ENCODE measurements at regions not wholly inside any gene's neighbourhood (a gene's known extent, or its start where the extent isn't known, plus 50 kb on each side); places are given as distances from the start of the nearest gene placed in this dataset.
"Not testable (repeated sequence)": the region's sequence is repeated elsewhere in the genome, so short reads cannot be mapped to it uniquely, and the experiment has no call there.

DNA sequence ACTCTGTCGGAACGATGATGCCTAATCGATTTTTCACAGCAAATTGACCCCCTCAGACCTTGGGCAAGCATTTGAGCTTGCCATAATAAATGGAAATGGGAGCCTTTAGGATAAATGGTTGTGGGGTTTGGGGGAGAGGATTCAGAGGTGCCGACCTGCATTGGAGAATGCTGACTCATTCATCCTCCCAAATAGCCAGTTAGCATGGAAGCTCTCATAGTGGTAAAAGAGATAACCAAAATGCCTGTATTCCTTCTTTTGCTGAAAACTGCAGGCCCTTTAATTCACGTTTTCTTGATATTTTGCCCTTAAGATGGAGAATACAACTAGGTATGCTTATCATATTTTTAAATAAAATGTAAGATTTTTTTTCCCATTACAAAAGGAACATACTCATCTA, 392.6 kb upstream of the DEPDC1 start:
- no peak for DNase-seq

DNA sequence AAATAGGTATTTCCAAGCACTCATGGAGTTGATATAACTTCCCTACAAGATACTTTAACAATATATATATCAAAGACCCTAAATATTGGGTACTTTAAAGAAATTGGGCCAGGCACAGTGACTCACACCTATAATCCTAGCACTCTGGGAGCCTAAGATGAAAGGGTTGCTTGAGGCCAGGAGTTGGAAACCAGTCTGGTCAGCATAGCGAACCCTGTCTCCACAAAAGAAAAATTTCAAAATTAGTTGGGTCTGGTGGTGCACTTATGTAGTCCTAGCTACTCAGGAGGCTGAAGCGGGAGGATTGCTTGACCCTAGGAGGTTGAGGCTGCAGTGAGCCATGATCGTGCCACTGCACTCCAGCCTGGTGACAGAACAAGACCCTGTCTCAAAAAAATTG, 393.9 kb upstream of the DEPDC1 start:
- no peak for DNase-seq

GRCh38 chr1:68904477-68904876, 407.6 kb upstream of the DEPDC1 start:
- no peak for DNase-seq

GRCh38 chr1:68906431-68906830, 409.5 kb upstream of the DEPDC1 start:
- DNase-seq: no peak

DNA sequence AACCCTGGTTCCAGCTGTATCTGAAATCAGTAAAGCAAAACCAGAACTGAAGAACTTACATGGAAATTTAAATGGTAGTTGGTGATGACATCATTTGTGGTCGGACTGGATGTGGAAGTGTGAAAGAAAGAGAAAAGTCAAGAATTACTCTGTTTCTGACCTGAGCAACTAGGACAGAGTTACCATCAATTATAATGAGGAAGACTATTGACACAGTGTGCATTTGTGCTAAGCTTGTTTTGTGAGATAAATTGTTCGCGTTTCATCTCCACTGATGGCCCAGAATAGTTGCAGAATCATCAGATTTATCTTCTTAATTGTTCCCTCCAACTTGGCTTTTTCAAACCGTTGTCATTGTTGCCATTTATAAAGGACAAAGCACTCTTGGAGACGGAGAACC, 410.6 kb upstream of the DEPDC1 start:
- DNase-seq: no peak

DNA sequence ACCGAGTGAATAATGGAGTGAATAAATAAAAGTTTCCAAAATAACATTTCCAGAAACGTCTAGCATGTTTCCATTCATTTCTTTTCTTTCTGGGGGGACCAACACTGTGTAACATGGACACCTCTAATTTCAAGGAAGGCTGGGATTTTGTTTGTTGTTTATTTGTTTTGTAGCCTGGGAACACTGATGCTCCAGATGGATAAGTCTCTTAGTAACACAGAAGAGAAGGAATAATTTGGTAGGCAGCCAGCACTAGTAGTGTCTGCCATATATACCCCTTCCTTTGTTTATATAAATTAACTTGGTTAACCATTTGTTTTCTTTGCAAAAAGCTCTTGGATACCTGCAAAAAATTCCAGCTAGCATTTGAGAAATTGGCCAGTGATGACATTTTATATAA, 411.4 kb upstream of the DEPDC1 start:
- no peak for DNase-seq

GRCh38 chr1:68916221-68916902, 419.5 kb upstream of the DEPDC1 start:
- DNase-seq: no peak

DNA sequence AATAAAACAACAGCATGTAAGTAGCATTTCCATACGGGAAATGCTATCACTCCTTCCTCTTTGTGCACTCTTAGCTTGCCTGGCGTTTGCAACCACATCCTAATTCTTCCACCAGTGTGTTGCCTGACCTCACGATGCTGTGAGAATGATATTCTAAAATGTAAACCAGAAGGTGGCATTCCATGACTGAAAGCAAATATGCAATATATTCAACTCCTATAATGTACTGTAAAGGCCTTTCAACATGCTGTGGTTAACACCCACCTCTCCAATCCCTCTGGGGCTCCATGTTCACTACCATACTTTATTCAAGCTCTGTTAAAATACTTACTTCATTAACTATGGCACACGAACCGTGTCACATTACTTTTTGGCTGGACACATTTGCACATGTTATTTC, 420.6 kb upstream of the DEPDC1 start:
- DNase-seq: no peak

- no peak for DNase-seq
Measured at GRCh38 chr1:68918563-68918962, 421.7 kb upstream of the DEPDC1 start.

DNA sequence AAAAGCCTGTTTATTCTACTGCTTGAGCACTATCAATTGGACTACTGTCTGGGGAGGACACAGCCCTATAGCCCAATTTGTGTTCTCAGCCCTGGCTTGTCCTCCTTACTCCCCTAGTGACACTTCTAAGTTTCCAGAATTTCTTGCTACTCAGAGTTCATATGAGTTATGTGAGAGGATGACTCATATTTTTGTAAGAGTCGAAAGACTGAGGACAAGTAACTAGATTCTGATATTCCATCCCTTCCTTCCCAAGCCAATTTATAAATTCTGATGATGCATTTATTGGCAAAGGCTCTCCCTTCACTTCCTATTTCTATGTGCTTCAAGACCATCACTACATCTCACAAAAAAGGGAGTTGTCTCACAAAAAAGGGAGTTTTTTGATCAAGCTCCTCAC, 422.2 kb upstream of the DEPDC1 start:
- no peak for DNase-seq

DNA sequence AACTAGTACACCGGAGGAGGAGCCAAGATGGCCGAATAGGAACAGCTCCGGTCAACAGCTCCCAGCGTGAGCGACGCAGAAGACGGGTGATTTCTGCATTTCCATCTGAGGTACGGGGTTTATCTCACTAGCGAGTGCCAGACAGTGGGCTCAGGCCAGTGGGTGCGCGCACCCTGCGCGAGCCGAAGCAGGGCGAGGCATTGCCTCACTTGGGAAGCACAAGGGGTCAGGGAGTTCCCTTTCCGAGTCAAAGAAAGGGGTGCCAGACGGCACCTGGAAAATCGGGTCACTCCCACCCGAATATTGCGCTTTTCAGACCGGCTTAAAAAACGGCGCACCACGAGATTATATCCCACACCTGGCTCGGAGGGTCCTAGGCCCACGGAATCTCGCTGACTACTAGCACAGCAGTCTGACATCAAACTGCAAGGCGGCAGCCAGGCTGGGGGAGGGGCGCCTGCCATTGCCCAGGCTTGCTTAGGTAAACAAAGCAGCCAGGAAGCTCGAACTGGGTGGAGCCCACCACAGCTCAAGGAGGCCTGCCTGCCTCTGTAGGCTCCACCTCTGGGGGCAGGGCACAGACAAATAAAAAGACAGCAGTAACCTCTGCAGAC, 426.7 kb upstream of the DEPDC1 start:
- DNase-seq: not testable (repeated sequence)

GRCh38 chr1:68930101-68930500, 433.2 kb upstream of the DEPDC1 start:
- DNase-seq: no peak

GRCh38 chr1:68936530-68936929, 439.6 kb upstream of the DEPDC1 start:
- no peak for DNase-seq

GRCh38 chr1:68938051-68938666, 441.3 kb upstream of the DEPDC1 start:
- no peak for DNase-seq

DNA sequence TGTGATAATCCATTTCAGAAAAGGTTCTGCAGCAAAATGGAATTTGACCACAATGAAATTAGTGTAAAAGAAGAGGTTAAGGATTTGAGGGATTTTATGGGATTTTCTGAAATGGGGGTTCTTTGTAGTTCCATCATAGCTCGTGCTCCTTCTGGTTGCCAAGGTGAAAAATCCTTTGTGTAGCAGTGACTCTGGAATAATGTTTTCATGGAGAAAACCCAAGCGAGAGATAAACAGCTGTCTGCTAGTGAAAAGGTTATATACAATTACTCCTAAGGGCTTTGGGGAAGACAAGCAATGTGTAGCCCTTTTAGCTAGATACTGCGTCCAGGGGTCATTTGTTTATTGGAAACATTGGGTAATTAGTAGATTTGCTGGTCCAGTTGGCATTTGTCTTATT, 453.2 kb upstream of the DEPDC1 start:
- no peak for DNase-seq

- DNase-seq: no peak
Measured at GRCh38 chr1:68953311-68953710, 456.4 kb upstream of the DEPDC1 start.

- DNase-seq: no peak
Measured at GRCh38 chr1:68954841-68955240, 458.0 kb upstream of the DEPDC1 start.

GRCh38 chr1:68955424-68955823, 458.5 kb upstream of the DEPDC1 start:
- DNase-seq: no peak

DNA sequence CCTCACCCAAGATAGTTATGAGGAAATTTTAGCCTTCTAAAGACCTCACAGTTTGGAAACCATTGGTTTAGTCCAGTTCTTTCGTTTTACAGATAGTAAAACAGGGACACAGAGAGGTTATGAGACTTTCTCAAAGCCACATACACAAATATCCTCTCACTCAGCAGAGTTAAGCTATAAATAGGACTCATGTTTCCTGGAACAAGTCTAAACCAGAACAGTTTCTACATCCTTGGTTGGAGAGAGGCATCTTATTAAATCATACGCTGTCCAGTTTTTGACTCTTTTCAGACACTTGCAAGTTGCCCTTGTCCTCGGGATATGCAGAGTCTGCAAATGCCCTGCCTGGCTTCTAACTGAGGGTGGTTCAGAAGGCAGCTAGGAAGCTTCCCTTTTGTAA, 462.1 kb upstream of the DEPDC1 start:
- DNase-seq: no peak

DNA sequence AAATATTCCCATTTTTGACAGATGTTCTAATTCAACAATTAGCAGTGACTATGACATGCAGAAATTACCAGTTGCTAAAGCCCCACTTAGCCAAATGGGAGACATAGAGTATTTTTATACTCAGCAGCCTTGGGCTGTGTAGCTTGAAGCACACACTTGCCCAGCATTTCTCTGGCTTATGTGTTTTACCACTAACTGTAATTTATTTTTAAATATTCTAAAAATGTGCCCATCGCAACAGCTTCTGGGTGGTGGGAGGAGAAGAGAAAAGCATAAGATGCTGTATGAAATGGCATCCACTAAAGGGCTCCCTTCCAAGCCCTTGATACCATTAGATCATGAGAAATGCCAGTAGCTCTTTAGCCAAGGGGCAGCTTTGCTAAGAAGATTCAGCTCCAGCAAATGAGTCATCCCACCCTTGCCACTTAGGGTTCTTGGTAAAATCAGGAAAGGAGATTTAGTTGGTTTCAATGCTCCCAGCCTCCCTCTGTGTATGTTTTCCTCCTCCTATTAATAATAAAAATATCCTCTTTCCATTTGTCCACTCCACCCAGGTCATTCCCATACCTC, 462.7 kb upstream of the DEPDC1 start:
- DNase-seq: no peak

GRCh38 chr1:68961143-68961542, 464.3 kb upstream of the DEPDC1 start:
- no peak for DNase-seq

GRCh38 chr1:68963353-68963752, 466.5 kb upstream of the DEPDC1 start:
- no peak for DNase-seq

DNA sequence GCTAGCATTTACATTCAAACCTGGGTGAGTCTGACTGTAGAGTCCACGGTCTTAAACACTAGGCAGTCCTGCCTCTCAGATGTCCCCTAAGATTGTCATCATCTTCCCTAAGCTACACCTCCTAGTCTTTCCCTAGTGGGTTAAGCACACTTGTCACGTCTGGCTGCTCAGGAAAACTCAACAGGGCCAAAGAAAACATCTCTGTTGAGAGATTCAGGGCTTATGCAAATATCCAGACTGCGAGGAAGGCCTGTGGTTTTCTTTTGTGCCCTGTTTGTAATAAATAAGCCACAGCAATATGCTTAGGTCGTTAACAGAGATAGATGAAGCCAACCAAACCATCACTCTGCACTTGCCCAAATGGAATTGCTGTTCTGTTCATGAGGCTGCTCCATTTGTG, 472.6 kb upstream of the DEPDC1 start:
- no peak for DNase-seq

DNA sequence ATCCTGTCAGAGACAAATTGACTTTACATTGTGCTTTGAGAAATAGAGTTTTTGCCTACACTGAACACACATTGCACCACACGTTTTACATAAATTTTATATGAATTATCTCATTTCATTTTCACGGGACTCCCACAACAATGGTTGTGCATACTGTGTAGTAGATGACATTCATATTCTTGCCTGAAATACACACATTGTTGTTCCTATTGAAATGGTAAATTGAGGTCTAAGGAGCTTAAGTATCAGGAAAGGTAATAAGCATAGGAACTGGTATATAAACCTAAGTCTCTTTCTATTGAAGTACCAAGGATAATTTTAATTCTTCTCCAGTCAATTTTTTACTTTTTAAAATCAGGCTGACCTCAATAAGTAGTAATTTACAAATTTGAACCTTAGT, 473.7 kb upstream of the DEPDC1 start:
- DNase-seq: no peak

All from right forelimb (tissue), 1 donor.